Lower leg skin (tissue), 3 donors: ENCODE measurements at regions not wholly inside any gene's neighbourhood (a gene's known extent, or its start where the extent isn't known, plus 50 kb on each side); places are given as distances from the start of the nearest gene placed in this dataset.

Experiments
- CTCF ChIP-seq, 3 donors: fragments of 450-650 bp; IDR thresholded peaks; one replicate each; pipeline ENCODE4 v1.5.1; 2016; ENCODE audit warnings: antibody characterized with exemption in 3 of 3, mild to moderate bottlenecking in 3 of 3, moderate library complexity in 2 of 3
- POLR2A ChIP-seq, 2 donors: fragments of 450-650 bp; IDR thresholded peaks; one replicate each; pipeline ENCODE4 v1.6.1; 2016 to 2017; ENCODE audit warnings: antibody characterized with exemption in 2 of 2, mild to moderate bottlenecking in 1 of 2, moderate library complexity in 1 of 2

- no peak for TF ChIP-seq CTCF (IDR thresholded peaks at IDR 0.05)
- no peak for TF ChIP-seq POLR2A (IDR thresholded peaks at IDR 0.05)
These were observed 91.3 kb upstream of the DTNBP1 start for GRCh38 chr6:15754035-15754705.
